GM06990 (cell line): ENCODE measurements at regions not wholly inside any gene's neighbourhood (a gene's known extent, or its start where the extent isn't known, plus 50 kb on each side); places are given as distances from the start of the nearest gene placed in this dataset.

ENCODE experiments used
- DNase-seq: peaks from one replicate; pipeline ENCODE4 v3.0.0-alpha.2; 2011; ENCODE audit not compliant: insufficient read length; ENCODE audit errors: extremely low read depth
- H3K27me3 ChIP-seq: replicated peaks from 2 replicates; pipeline ENCODE4 v1.6.0; 2011; ENCODE audit warnings: low read length; ENCODE audit not compliant: control insufficient read depth, insufficient read depth
- H3K36me3 ChIP-seq: 2 replicates; pipeline ENCODE4 v1.5.1; 2011; ENCODE audit warnings: low read length; ENCODE audit not compliant: control insufficient read depth, insufficient read depth
- H3K4me3 ChIP-seq: replicated peaks from 2 replicates; pipeline ENCODE4 v1.5.1; 2011; ENCODE audit warnings: low read depth, mild to moderate bottlenecking, control low read depth, low read length
- CTCF ChIP-seq: IDR thresholded peaks from 2 replicates; pipeline ENCODE4 v1.5.1; 2011; ENCODE audit warnings: low read length, control low read depth, mild to moderate bottlenecking, inconsistent platforms; ENCODE audit not compliant: insufficient read depth, poor library complexity, severe bottlenecking

- TF ChIP-seq CTCF: no peak
- Histone ChIP-seq H3K4me3 (no peak overlapping the region), H3K27me3 (no peaks in the 10 kb centered on the region), H3K36me3 (no peaks in the 10 kb centered on the region)
- DNase-seq: no peak
Observed at GRCh38 chr4:72974694-72975487, 94.6 kb downstream of the COX18 start.

GRCh38 chr4:72971572-72971971 lies 97.9 kb downstream of the COX18 start:
- H3K27me3 ChIP-seq: no peaks in the 10 kb centered on the region
- H3K36me3 ChIP-seq: no peaks in the 10 kb centered on the region
- TF ChIP-seq CTCF: no peak
- no peak for DNase-seq
- H3K4me3 ChIP-seq: no peak overlapping the region

DNA sequence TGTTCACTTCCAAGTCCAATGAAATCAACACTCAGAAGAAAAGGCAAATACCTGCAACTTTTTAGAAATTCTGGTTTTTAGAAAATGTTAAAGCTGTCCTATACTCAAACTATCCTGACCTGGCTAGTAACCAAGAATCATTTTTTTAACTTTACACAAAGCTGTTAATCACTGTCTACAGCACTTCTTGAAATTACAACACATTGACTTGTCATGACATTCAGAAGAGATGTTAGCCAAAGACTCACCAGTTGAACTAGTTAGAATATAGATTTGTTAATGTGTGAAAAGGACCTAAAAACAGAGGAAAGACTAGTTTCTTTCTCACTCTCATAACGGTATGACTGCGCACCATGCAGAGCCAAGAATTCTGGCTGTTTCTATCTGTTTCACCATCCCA lies 98.8 kb downstream of the COX18 start:
- no peak for DNase-seq
- no peaks in the 10 kb centered on the region for H3K36me3 ChIP-seq
- no peak overlapping the region for H3K4me3 ChIP-seq
- TF ChIP-seq CTCF: no peak
- no peaks in the 10 kb centered on the region for H3K27me3 ChIP-seq

DNA sequence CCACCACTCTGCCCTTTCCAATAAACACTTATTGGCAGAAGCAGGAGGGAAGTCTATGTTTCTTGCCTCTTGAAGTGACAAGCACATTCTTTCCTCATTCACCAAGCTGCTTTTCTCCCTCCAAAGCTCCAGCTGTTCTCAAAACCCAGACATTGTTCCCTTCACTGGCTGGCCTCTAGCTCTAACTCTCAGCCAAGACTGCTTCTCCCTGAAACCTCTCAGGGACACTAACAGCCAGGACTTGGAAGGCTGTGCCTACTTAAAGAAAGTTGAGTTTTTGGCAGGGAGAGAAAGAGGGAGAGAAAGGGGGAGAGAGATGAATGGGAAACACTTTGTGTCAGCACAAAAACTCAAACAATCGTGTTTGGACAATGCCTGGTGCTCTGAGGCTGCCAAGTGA lies 99.5 kb downstream of the COX18 start:
- H3K4me3 ChIP-seq: no peak overlapping the region
- H3K36me3 ChIP-seq: no peaks in the 10 kb centered on the region
- no peak for DNase-seq
- no peaks in the 10 kb centered on the region for H3K27me3 ChIP-seq
- no peak for TF ChIP-seq CTCF

GRCh38 chr4:72966652-72967051 lies 102.9 kb downstream of the COX18 start:
- TF ChIP-seq CTCF: no peak
- H3K36me3 ChIP-seq: no peaks in the 10 kb centered on the region
- DNase-seq: no peak
- H3K27me3 ChIP-seq: no peaks in the 10 kb centered on the region
- no peak overlapping the region for H3K4me3 ChIP-seq

DNA sequence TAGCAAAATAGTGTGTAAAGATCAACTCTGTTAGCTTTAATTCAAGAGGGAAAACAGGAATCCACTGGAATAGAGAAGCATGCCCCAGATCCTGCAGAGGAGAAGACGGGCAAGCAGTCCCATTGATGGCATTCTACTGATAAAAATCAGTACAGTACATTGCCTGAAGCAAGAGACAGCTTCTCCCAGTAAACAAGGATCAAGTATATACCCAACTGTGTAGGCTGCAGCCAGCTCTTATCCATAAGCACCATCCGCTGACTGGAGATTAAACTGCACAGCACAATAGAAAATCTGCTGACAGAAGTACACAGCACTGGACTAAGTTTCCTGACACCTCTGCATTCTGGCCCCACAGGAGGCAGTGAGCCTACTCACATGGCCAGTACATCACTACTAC lies 110.1 kb downstream of the COX18 start:
- DNase-seq: no peak
- H3K4me3 ChIP-seq: no peak overlapping the region
- H3K27me3 ChIP-seq: no peaks in the 10 kb centered on the region
- H3K36me3 ChIP-seq: no peaks in the 10 kb centered on the region
- TF ChIP-seq CTCF: no peak
